NCI-H69 (cell line): ENCODE measurements at regions not wholly inside any gene's neighbourhood (a gene's known extent, or its start where the extent isn't known, plus 50 kb on each side); places are given as distances from the start of the nearest gene placed in this dataset.

Source experiments
- DNase-seq: peaks from one replicate; lab custom pipeline; 2025; lab: John Stamatoyannopoulos, UW

- no peak for DNase-seq
Measured at GRCh38 chr18:40662898-40663437, 1292.1 kb upstream of the PIK3C3 start.

- no peak for DNase-seq
Measured at GRCh38 chr18:40653682-40654081, 1301.4 kb upstream of the PIK3C3 start.

GRCh38 chr18:40652321-40652720 is 1302.7 kb upstream of the PIK3C3 start:
- peak; percentile 19 for DNase-seq

DNA sequence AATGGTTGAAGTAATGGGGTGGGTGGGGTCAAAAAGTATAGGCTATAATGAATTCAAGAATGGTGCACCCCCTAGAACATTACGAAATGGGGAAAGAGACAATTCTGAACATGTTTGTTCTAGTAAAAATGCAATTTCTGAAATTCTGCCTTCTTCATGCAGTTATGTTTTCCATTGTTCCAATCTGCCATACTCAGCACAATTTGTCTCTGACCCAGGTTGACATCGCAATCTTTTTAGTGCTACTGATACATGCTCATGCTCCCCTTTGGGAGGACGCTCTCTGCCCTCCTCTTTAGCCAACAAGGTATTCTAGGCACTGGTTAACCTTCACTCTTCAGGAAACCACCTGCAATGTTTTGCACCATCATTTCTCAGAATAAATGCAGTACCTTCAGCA is 1303.9 kb upstream of the PIK3C3 start:
- no peak for DNase-seq

DNA sequence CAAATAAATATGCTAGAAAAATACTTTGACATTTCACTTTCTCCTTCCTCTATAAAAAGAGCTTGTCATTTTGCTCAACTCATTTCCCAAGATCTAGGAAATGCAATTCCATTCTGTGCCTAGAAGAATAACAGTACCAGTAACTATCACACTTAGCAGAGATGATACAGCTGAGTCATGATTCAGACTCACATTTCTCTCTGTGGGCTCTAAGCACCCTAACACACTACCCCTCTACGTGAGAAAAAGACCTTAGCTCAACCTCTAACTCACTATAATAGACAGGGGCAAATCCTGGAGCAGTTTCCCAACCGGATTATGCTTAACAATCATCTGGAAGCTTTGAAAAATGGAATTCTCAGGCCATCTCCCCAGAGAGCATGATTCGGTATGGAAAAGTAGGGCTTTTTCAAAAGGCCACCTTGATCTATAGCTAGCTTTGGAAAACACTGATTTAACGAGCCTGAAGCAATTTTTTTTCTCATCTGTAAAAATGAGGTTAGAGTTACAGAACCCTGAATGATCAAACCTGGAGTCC is 1312.3 kb upstream of the PIK3C3 start:
- DNase-seq = no peak

DNA sequence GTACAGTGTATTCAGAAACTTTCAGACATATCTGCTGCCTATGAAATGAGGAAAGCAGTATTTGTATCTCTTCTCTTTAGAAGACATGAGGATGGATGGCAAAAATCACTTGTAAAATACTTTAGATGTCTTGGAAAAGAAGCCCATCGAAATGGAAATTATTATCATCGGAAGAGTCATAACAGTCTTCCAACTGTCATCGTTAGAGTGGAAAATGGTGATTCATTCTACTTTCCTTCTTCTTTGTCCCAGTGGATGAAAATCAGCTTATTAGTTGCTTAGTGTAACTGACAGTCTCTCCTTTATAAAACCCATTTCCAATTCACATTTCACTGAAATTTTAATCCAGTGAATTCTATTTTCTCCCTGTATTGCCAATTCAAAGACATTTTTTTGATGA is 1323.7 kb upstream of the PIK3C3 start:
- no peak for DNase-seq

- DNase-seq = no peak
Measured at GRCh38 chr18:40630496-40630895, 1324.5 kb upstream of the PIK3C3 start.

GRCh38 chr18:40624959-40625358 is 1330.1 kb upstream of the PIK3C3 start:
- no peak for DNase-seq

DNA sequence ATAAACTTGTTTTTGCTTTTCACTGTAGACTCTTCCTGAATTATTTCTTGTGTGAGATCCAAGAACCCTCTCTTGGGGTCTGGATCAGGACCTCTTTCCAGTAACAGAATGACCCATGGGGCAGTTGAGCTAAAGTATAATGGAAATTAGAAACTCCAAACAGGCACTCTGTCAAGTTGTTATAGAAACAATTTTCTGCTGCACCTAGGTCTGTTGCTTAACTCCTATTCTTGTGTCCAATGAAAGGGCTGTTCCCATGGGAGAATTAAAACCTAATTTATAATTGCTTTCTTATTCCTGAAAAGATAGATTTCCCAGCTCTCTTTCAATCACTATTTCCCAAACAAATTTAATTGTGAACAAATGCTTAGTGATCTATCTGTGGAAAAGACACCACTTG is 1341.3 kb upstream of the PIK3C3 start:
- DNase-seq = no peak

GRCh38 chr18:40612356-40612755 is 1342.7 kb upstream of the PIK3C3 start:
- DNase-seq = peak; percentile 90

DNA sequence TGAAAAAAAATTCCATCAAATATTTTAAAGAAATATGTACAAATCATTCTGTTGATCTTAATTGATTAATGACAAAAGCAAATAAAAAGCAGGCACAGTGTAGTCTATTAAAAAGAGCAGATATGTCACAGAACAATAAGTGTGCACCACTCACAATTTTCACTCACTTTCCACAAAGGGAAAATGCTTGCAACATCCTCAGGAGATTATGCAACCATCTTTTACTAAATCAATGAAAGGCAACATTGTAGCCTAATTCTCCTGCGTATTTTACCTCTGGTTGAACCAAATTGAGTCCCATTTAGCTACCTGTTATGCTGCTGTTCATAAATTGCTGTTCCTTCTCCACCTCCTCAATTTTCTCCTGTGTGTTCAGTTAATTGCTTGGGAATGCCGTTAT is 1346.8 kb upstream of the PIK3C3 start:
- peak; percentile 80 for DNase-seq

- DNase-seq = peak; percentile 92
Measured at GRCh38 chr18:40607542-40608148, 1347.4 kb upstream of the PIK3C3 start.

- DNase-seq = peak; percentile 60
Measured at GRCh38 chr18:40606996-40607395, 1348.0 kb upstream of the PIK3C3 start.

DNA sequence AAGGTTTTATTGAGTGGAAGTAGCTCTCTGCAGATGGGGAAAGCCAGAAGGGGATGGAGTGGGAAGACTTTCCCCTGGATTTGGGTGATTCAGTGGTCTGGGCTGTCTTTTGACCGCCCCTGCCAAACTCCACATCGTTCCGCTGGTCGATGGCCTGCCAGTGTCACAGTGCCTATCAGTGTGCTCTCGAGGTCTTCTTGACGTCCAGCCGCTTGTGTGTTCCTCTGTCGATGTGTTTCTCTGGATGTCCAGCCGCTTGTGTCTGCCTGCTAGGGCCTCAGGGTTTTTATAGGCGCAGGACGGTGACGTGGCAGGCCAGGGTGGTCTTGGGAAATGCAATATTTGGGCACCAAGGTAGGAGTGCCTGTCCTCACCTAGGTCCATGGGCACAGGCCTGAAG is 1371.4 kb upstream of the PIK3C3 start:
- DNase-seq = no peak

DNA sequence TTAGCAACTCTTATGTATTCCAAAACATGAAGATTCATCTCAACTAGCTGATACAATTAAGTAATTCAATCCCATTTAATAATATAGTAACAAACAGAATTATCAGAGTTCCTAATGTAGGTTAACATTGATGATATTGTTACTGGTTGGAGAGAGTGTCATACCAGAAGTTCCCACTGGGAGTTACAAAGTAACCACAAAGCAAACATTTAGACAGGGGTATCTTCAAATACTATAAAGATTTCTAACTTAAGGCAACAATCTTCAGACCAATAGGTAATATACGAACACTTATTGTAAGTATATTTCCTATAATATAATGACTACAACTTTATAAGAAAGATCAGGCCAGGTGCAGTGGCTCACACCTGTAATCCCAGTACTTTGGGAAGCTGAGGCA is 1372.9 kb upstream of the PIK3C3 start:
- no peak for DNase-seq

- DNase-seq = no peak
Measured at GRCh38 chr18:40577981-40578365, 1377.1 kb upstream of the PIK3C3 start.

DNA sequence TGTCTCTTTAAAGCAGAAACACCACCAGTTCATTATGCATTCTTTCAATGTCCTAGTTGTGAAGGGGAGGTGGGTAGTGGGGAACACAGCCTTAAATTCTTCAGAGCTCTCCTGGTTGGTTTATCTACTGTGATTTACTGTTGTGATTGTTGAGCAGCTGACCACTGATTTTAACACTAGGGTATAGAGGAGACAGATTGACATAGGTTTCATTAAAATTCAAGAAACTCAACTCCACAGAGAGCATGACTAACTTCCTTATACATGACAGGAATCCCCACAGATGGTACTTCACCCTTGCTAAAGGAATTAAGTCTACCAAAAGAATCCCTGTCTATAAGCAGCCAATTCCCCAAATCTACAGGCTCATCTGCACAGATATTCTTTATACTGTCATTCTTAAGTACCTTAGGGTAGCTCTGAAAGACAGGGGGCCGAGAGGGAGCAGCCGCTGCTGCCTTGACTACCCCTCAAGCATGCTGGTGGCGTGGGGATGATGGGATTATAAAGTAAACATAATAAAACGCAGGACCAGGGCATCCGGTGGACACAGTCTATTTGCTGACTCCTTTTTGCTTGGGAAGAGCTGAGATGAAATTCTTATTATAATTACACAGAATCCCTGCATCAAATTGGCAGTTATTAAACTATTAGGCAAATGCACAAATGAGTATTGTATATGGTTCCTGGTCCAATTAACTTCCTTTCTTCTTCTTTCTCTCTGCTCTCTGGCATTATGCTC is 1377.6 kb upstream of the PIK3C3 start:
- peak; percentile 67 for DNase-seq

- peak; percentile 26 for DNase-seq
Measured at GRCh38 chr18:40576507-40577115, 1378.4 kb upstream of the PIK3C3 start.

- no peak for DNase-seq
Measured at GRCh38 chr18:40570615-40571014, 1384.4 kb upstream of the PIK3C3 start.

DNA sequence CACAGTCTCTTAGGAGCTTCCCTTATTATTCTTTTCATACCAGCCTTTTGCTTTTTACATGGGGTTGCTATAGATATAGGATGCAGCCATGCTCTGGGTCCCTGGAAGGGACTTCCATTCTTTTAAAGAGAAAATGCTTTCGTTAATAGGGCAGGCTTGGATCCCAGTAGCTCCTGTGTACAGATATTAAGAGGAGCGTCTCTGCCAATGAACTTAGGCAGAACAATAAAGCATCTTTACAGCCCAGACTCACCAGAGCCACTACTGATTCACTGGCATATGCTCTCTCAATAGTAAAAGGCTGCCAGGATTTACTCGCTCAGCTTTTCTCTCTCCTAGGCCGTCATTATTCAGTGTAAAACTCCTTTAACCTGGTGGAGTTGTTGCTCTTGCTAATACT is 1385.4 kb upstream of the PIK3C3 start:
- no peak for DNase-seq

DNA sequence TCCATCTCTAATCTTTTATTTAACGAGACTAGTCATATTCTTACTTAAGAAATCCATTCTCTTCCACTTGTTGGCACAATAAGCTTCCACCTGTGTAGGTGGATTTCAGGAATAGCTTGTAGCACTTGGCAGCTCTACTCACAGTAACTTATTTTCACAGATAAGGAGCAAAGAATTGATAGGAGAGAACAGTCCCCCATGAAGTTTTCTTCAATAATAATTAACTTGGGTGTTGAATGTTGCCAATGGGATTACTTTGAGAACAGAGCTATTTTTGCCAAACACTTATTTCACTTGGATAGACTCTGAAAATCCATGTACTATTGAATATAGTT is 1388.6 kb upstream of the PIK3C3 start:
- DNase-seq = no peak

GRCh38 chr18:40565805-40566509 is 1389.1 kb upstream of the PIK3C3 start:
- DNase-seq = no peak
